ENCODE measurements at regions not wholly inside any gene's neighbourhood (a gene's known extent, or its start where the extent isn't known, plus 50 kb on each side); places are given as distances from the start of the nearest gene placed in this dataset.
"Not testable (repeated sequence)": the region's sequence is repeated elsewhere in the genome, so short reads cannot be mapped to it uniquely, and the experiment has no call there.

- no peak for DNase-seq
Measured at GRCh38 chr9:81814794-81815464, 113.3 kb upstream of the SPATA31D4 start.

DNA sequence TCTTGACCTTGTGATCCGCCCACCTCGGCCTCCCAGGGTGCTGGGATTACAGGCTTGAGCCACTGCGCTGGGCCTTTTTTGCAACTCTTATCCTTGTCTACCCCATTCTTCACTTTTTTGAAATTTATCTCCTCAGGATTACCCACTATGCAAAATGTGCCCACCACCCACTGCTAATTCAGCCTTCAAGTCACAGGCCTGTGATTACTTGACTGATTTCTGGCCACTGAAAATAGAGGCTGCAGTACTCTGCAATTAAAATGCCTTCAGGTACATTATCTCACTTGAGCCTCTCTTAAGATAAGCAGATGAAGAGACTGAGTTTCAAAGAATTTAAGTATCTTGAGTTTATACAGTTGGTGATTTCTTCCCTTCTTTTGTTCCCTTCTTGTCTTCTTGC lies 112.4 kb upstream of the SPATA31D4 start:
- DNase-seq = no peak

GRCh38 chr9:81819155-81819554 lies 109.1 kb upstream of the SPATA31D4 start:
- no peak for DNase-seq

DNA sequence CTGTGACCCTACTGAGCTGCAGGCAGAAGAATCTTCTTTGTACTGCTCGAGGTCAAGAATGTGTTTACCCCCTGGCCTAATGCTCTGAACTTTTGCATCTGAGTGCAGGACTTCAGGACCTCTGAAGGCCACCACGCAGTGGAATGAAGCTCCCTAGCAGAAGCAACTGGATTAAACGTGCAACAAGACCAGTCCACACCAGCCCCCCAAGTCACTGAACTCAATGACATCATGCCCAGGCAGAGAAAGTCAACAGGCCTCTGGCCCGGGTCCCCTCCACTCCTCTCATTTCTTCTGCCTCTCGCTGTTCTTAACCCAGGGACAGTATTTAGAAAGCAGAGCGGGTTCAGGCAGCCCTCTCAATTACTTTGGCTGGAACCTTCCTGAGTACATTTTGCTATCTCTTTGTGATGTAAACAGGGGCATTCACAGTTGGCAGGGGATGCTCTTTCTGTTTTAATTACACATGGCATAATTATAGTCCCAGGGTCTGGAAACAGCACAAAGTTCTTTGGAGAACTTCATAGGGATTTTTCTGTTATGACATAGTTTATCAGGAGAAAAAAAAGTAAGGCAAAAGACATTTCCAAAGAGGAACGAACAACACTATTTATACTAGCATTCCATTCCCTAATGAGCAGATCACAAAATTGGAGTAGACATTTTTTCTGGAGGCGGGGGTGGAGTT lies 108.2 kb upstream of the SPATA31D4 start:
- no peak for DNase-seq

DNA sequence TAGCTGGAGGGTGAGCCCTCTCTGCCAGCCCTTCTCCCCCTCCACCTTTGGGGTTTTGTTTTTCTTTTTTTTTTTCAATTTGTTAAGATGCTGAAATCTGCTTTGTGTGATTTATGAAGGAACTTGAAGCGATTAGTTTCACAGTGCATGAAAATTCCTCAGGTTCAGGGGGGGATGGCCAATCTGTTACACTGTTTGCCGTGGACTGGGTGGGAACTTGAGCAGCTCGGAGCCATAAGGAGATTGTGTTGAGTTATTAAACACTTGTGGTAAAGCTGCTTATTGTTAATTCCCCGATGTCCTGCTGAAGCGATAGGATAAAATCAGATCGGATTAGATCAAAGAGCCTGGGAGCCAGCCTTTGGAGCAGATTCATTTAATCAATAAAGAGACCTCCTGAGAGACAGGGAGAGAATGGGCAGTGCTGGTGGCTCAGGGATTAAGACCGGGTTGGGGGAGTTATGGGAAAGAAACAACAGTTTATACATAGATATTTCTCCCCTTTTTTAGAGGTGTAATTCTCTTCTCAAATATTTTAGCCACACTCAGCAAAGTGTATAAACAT lies 105.8 kb upstream of the SPATA31D4 start:
- DNase-seq = no peak

DNA sequence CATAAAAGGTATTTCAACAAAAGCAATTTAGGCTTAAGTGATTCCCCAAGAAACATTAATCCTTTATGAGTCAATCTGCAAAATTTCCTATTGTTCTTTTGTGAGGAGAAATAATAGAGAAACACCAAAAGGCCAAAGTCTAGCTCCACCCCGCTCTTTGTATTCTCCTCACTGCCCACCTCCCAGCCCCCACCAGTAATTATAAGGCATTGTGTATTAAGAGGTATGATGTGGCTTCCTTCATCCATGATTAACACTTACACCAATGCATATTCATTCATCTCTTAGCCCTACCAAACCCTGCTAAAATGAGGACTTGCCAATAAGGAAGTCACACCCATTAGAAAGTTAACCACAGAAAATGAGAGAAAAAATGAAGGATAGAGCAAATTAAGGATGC lies 105.3 kb upstream of the SPATA31D4 start:
- DNase-seq = no peak

DNA sequence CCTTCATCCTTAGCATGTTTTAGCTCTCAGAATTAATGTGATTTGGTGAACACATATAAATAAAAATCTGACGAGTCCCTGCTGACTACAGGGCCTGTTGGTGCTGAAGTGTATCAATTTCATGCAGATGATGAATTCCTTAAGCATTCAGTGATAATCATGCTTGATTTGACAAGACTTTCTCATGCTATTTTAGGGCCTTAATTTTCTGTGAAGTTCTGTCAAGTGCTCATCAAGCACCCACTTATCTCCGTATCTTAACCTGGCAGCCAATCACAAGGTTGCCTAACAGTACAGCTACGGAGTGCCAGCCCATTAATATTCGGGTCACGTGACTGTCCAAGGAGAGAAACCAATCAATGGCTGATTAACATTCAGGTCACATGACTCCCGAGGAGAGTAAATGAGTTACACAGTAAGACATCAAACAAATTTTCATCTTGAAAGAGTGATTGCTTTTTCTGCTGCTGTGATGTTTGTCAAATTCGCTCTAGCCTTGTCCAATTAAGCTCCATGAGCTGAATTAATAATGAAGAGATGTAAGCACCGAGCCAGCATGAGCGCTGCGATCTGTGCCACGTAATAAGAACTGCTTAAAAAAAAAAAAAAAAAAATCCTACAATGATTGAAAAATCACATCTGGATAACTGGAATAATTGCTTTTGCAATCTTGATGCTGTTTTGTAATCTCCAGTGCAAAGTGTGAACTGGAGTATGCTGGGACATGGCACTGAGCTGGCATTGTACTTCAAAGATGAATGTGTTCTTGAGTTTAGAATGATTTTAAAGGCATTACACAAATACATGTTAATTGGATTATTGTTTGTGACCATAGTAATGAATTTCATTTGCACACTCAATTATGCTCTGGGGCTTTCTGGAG lies 104.3 kb upstream of the SPATA31D4 start:
- no peak for DNase-seq

DNA sequence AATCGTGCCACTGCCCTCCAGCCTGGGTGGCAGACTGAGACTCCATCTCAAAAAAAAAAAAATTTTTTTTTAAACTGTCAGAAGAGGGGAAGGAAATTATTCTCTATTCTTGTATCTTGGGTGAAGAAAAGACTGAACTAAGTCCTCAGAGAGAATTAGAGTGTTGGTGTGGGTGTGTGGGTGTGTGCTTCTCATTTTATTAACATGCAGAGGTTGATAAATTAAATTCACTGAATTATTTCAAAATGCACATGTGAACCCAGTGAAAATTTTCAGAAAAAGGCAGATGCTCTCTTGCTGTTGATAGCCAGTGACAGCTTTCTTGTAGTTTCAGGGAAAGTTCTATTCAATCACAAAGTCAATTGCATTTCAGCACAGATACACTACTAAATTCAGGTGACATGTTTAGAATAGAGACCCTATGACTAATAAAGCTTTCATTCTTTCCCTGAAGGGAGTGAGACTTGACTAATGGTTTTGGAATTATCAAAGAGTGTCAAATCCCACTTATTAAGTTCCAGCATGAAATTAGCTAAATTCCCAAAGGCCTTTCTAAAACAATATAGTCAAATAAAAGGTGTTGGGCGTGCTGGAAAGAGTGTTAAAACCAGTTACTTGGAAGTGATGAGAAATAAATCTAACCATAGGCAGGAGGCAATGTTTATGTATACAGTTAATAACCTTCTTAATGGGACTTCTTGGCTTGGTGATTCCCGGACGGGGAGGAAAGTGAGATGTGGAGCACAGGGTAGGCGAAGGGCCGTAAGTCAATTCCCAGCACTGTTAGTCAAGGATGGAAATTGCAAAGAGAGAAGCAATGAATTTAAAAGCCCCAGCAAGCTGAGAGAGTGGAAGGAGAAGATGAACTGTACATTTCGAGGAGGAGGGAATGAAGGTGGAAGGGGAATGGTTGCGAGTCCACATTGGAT lies 103.2 kb upstream of the SPATA31D4 start:
- no peak for DNase-seq

DNA sequence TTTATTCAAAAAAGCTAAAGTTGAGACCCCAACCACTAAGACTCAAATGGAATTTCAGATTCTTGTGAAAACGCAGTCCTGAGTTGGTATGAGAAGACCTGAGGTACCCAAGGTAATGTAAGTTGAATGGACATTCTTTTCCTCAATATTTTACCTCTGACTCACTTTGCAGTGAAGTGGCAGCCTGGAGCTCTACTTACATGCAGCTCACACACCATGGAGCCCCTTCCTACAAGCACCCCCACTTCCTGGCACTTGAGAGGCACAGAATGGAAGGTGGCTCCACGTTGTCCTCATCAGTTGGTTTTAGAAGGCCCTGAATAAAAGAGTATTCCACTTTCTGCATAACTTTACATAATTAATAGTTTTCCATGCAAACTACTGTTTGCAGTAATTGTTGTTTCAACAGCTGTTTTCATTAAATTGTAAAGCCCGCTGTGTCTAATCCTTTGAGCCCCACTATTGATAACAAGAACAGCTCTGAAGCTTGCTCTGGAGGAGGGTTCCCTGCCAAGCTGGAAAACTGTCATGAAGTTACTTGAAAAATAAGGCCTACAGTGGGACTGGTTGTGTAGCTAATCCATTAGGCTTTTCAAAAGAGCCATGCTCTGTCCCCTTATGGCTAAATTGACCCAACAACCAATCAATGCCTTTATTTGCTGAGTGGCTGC lies 102.2 kb upstream of the SPATA31D4 start:
- DNase-seq = no peak

GRCh38 chr9:81826517-81826906 lies 101.7 kb upstream of the SPATA31D4 start:
- DNase-seq = no peak

- no peak for DNase-seq
Measured at GRCh38 chr9:81827616-81828296, 100.5 kb upstream of the SPATA31D4 start.

DNA sequence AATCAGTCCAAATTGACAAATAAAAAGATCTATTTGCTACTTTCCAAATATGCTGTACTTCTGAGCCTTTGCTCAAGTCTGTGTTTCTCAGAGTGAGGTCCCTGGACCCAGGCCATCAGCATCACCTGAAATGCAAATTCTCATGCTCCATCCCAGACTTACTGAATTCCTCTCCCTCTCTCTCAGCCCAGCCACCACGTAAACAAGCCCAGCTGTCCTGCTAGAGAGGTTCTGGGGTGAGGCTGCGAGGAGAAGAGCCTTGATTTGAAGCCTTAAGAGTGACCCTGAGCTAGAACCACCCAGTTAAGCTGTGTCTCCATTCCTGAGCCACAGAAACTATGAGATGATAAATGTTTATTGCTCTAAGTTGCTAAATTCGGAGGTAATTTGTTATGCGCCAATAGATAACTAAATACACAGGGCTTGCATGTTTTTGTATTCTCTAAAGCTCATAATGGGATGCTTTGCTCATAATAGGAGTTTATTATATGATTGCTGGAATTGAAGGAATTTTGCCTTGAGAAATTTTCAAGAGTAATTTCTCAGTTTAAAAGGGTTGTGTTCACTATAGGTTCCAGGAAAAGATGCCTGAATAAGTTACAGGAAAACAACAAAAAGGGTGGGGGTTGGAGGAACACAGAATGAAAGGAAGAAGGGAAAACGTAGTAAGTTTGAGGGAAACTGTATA lies 98.9 kb upstream of the SPATA31D4 start:
- DNase-seq = no peak

DNA sequence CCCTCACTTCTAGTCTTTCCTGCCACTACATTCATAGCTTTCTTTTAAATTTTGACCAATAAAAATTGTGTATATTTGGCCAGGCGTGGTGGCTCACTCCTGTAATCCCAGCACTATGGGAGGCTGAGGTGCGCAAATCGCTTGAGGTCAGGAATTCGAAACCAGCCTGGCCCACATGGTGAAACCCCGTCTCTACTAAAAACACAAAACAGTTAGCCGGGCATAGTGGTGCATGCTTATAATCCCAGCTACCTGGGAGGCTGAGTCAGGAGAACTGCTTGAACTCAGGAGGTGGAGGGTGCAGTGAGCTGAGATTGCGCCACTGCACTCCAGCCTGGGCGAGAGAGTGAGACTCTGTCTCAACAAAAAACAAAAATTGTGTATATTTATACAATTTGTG lies 97.8 kb upstream of the SPATA31D4 start:
- DNase-seq = not testable (repeated sequence)

DNA sequence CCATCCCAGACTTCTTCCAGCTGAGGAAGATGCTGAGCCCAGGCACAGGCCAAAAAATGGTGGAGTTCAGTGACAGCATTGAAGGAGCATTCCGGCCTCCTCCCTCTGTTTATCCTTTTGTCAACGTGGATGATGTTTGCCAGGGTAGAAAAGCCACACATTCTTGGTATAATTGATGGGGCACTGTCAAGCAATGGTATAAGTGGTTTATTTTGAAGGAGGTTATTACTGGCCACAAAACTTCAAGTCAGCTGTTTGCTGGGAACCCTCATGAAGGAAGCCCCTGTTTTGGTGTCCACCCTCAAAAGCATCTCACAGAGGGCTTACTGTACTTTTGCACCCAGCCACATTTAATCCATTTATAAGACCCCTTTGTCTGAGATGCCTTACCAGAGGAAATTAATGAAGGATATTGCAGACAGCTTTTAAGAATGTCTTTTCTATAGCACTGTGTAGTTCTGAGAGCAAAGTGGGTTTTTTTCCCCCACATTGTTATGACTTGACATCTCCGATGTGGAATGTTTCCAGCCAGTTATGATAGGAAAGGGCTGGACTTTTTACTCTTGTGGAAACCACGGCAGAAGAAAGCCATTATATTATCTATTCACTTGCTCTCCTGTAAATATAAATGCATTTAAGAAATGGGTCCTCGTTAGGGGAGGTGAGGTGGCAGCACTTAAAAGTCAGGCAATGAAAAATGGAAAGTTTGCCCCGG lies 95.5 kb upstream of the SPATA31D4 start:
- no peak for DNase-seq

DNA sequence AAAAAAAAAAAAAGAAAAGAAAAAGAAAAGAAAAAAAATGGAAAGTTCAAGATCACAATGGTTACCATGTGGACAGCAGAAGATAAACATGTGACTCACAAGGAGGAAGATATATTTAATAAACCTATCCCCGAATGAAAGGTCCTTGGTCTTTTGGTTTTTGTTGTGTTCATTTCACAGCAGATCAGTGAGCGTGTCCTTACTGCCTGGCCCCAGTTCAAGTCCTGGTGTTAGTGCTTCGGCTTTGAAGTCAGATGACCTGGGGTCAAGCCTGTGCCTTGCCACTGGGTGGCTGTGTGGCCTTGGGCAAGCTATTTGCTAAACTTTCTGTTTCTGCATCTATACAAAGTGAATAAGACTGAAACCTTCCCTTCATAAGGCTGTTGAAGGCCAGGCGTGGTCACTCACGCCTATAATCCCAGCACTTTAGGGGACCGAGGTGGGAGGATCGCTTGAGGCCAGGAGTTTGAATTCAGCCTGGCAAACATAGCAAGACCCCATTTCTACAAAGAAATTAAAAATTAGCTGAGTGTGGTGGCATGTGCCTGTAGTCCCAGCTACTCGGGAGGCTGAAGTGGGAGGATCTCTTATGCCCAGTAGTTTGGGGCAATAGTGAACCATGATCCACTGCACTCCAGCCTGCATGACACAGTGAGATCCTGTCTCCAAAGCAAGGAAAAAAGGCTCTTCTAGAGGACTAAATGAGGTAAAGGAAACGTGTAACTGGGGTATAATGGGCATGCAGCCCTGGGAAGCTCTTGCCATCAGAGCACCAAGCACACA lies 94.5 kb upstream of the SPATA31D4 start:
- no peak for DNase-seq

- DNase-seq = no peak
Measured at GRCh38 chr9:81841333-81841732, 86.9 kb upstream of the SPATA31D4 start.

DNA sequence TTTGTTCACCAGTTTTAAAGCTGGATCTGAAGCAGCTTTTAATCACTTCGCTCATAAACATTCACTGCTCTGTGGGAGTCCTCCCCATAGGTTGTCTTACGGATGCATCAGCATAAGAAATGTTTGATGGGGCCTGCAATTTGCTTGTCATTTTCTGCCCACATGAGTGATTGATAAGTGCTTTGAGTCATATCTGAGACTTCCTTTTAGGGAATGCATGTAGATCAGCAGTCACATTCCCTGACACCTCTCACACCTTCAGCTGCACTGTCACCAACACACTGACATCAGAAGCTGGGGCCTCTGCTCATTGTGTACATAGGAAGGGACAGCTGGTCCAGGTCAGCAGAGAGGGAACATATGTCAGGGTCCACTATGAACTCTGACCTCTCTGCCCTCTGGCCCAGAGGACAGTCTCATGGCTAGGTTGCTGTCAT lies 84.1 kb upstream of the SPATA31D4 start:
- DNase-seq = no peak

- no peak for DNase-seq
Measured at GRCh38 chr9:81847181-81847915, 80.9 kb upstream of the SPATA31D4 start.
